Right lobe of liver (tissue), 6 donors: ENCODE measurements at regions not wholly inside any gene's neighbourhood (a gene's known extent, or its start where the extent isn't known, plus 50 kb on each side); places are given as distances from the start of the nearest gene placed in this dataset.

Source experiments
- ATAC-seq, 4 donors: fragments of 200-7000 bp; cut with Tn5 transposase; one replicate each; pipeline ENCODE4 v1.9.1; 2020; ENCODE audit warnings: mild to moderate bottlenecking in 4 of 4, moderate library complexity in 4 of 4
- DNase-seq, 3 donors: peaks; one replicate each; pipeline ENCODE4 v3.0.0-alpha.2; 2020
- H3K27ac ChIP-seq, 3 donors: fragments of 200-600 bp; one replicate each; pipeline ENCODE4 v1.8.0; 2022
- H3K27me3 ChIP-seq, 2 donors: fragments of 200-600 bp; one replicate each; pipeline ENCODE4 v1.8.0; 2022
- H3K36me3 ChIP-seq, 4 donors: fragments of 200-600 bp; sonication (generic) in 1 of 4; one replicate each; pipeline versions ENCODE4 v1.5.1 to v1.8.0; 2017 to 2022; ENCODE audit warnings: control low read depth in 1 of 4
- H3K4me1 ChIP-seq, 4 donors: fragments of 200-600 bp; sonication (generic) in 1 of 4; one replicate each; pipeline versions ENCODE4 v1.5.1 to v1.8.0; 2017 to 2022; ENCODE audit warnings: control low read depth in 1 of 4
- H3K4me3 ChIP-seq, 3 donors: fragments of 200-600 bp; one replicate each; pipeline ENCODE4 v1.8.0; 2022
- H3K9me3 ChIP-seq, 4 donors: fragments of 200-600 bp; sonication (generic) in 1 of 4; one replicate each; pipeline versions ENCODE4 v1.5.1 to v1.8.0; 2017 to 2022; ENCODE audit warnings: control low read depth in 1 of 4
- CTCF ChIP-seq, 4 donors: fragments of 200-600 bp in 3 of 4; fragments of 450-650 bp in 1 of 4; IDR thresholded peaks; one replicate each; pipeline versions ENCODE4 v1.5.1 to v1.8.0; 2016 to 2022; ENCODE audit warnings: antibody characterized with exemption in 4 of 4, mild to moderate bottlenecking in 2 of 4
- POLR2A ChIP-seq: fragments of 450-650 bp; IDR thresholded peaks from one replicate; pipeline ENCODE4 v1.6.1; 2017; ENCODE audit warnings: antibody characterized with exemption, mild to moderate bottlenecking
- WGBS: methylation state at CpG from one replicate; pipeline ENCODE4 v1.1.6; 2018; ENCODE audit warnings: low coverage, low lambda C conversion rate; ENCODE audit not compliant: insufficient coverage; ENCODE audit errors: missing lambda C conversion rate; 5-methylcytosine and 5-hydroxymethylcytosine counted together
- intact Hi-C, 2 donors: fragments of 100-400 bp; cut with DNase I; formaldehyde crosslinking; loops; one replicate each; pipeline versions ENCODE4 v1.11.2 to v1.14.1; 2022
- donor health status: DM: no; HTN: yes; CAD: no.
- donor health status: DM: no; HTN: no; CAD: no.
- donor health status: DM: no; HTN: no; CAD: no.
- donor health status: DM: no; HTN: yes; CAD: no.
- donor health status: DM: no; HTN: yes; CAD: no.

GRCh38 chr11:57896361-57897145 lies 127.1 kb upstream of the OR9Q1 start:
- no peak for ATAC-seq
- H3K4me1 ChIP-seq = no peaks in the 10 kb centered on the region
- no peaks in the 10 kb centered on the region for H3K27me3 ChIP-seq
- H3K27ac ChIP-seq = no peak overlapping the region
- WGBS = 57% methylated on average over 4 of the region's 4 CpGs
- TF ChIP-seq CTCF (IDR thresholded peaks at IDR 0.05) = no peak
- TF ChIP-seq POLR2A = no peak
- H3K4me3 ChIP-seq = no peak overlapping the region
- H3K9me3 ChIP-seq = no peaks in the 10 kb centered on the region
- no peaks in the 10 kb centered on the region for H3K36me3 ChIP-seq
- intact Hi-C loops = no loop called here
- no peak for DNase-seq

- Histone ChIP-seq H3K9me3 (no peaks in the 10 kb centered on the region), H3K27ac (no peak overlapping the region), H3K4me3 (no peak overlapping the region), H3K4me1 (no peaks in the 10 kb centered on the region), H3K36me3 (no peaks in the 10 kb centered on the region), H3K27me3 (no peaks in the 10 kb centered on the region)
- DNase-seq (no peak), ATAC-seq (no peak)
- intact Hi-C loops = no loop called here
- 80% methylated on average over 2 of the region's 2 CpGs for WGBS
- TF ChIP-seq POLR2A = no peak
- no peak for TF ChIP-seq CTCF (IDR thresholded peaks at IDR 0.05)
Observed at GRCh38 chr11:57899378-57899777, 124.3 kb upstream of the OR9Q1 start.

- DNase-seq (no peak), ATAC-seq (no peak)
- no peaks in the 10 kb centered on the region for H3K9me3 ChIP-seq
- no peaks in the 10 kb centered on the region for H3K4me1 ChIP-seq
- H3K4me3 ChIP-seq = no peak overlapping the region
- intact Hi-C loops = no loop called here
- H3K27ac ChIP-seq = no peak overlapping the region
- TF ChIP-seq CTCF (IDR thresholded peaks at IDR 0.05) (no peak), POLR2A (no peak)
- H3K27me3 ChIP-seq = no peaks in the 10 kb centered on the region
- WGBS = 0% methylated on average over 1 of the region's 1 CpG
- H3K36me3 ChIP-seq = no peaks in the 10 kb centered on the region
Observed at GRCh38 chr11:57900320-57900719, 123.4 kb upstream of the OR9Q1 start.

GRCh38 chr11:57901278-57901677 lies 122.4 kb upstream of the OR9Q1 start:
- Histone ChIP-seq H3K36me3 (no peaks in the 10 kb centered on the region), H3K27ac (no peak overlapping the region), H3K9me3 (no peaks in the 10 kb centered on the region), H3K4me1 (no peaks in the 10 kb centered on the region), H3K27me3 (no peaks in the 10 kb centered on the region), H3K4me3 (no peak overlapping the region)
- intact Hi-C loops = no loop called here
- DNase-seq (no peak), ATAC-seq (no peak)
- TF ChIP-seq CTCF (IDR thresholded peaks at IDR 0.05) (no peak), POLR2A (no peak)

- Histone ChIP-seq H3K27me3 (no peaks in the 10 kb centered on the region), H3K36me3 (no peaks in the 10 kb centered on the region), H3K9me3 (no peaks in the 10 kb centered on the region), H3K27ac (no peak overlapping the region), H3K4me1 (no peaks in the 10 kb centered on the region), H3K4me3 (no peak overlapping the region)
- intact Hi-C loops = no loop called here
- TF ChIP-seq CTCF (IDR thresholded peaks at IDR 0.05) (no peak), POLR2A (no peak)
- 75% methylated on average over 2 of the region's 5 CpGs for WGBS
- DNase-seq (no peak), ATAC-seq (no peak)
Observed at GRCh38 chr11:57901756-57902155, 121.9 kb upstream of the OR9Q1 start.
